Caki2 (cell line): ENCODE measurements at regions not wholly inside any gene's neighbourhood (a gene's known extent, or its start where the extent isn't known, plus 50 kb on each side); places are given as distances from the start of the nearest gene placed in this dataset.
"Not testable (repeated sequence)": the region's sequence is repeated elsewhere in the genome, so short reads cannot be mapped to it uniquely, and the experiment has no call there.

ENCODE experiments used
- DNase-seq: peaks from one replicate; pipeline ENCODE4 v3.0.0-alpha.2; 2015; ENCODE audit warnings: low read depth
- in situ Hi-C: cut with HindIII; loops from 2 replicates; pipeline ENCODE4 v1.10.0; 2016; ENCODE audit warnings: low sequenced_read_pairs, low pct_unique_long_range_greater_than_20kb, mixed read lengths

- in situ Hi-C loops, result no loop called here
- DNase-seq, result no peak
These were observed 56.1 kb downstream of the GPR85 start for GRCh38 chr7:113030489-113030888.

DNA sequence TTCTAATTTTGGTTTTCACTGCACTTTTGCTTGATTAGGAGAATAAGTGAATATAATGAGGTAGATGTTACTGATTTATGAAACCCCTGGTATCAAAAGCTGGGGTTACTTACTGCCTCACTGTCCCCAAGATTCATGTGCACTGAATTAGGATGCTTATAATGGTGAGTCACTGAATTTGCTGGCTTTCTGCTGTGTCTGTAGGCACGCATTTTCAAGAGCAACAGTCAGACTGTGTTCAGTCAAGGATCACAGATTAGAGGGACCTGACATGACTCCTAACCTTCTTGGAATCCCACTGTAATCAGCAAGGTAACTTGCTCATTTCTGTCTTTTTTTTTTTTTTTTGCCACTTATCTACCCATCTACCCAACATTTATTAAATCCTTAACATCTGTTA, 59.7 kb downstream of the GPR85 start:
- in situ Hi-C loops, result no loop called here
- DNase-seq, result peak; percentile 19

DNA sequence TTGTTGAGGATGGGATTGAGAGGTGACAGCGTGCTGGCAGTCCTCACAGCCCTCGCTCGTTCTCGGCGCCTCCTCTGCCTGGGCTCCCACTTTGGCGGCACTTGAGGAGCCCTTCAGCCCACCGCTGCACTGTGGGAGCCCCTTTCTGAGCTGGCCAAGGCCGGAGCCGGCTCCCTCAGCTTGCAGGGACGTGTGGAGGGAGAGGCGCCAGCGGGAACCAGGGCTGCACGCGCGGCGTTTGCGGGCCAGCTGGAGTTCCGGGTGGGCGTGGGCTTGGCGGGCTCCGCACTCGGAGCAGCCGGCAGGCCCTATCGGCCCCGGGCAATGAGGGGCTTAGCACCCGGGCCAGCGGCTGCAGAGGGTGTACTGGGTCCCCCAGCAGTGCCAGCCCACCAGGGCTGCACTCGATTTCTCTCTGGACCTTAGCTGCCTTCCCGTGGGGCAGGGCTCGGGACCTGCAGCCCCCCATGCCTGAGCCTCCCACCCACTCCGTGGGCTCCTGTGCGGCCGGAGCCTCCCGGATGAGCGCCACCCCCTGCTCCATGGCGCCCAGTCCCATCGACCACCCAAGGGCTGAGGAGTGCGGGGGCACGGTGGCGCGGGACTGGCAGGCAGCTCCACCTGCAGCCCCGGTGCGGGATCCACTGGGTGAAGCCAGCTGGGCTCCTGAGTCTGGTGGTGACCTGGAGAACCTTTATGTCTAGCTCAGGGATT, 69.3 kb downstream of the GPR85 start:
- in situ Hi-C loops, result not testable (repeated sequence)

GRCh38 chr7:113015034-113015645, 71.5 kb downstream of the GPR85 start:
- peak; percentile 16 for DNase-seq
- in situ Hi-C loops, result no loop called here

More for the DNA sequence above, 69.3 kb downstream of the GPR85 start:
- DNase-seq, result not testable (repeated sequence)

GRCh38 chr7:113013761-113014449, 72.7 kb downstream of the GPR85 start:
- in situ Hi-C loops, result no loop called here
- no peak for DNase-seq

DNA sequence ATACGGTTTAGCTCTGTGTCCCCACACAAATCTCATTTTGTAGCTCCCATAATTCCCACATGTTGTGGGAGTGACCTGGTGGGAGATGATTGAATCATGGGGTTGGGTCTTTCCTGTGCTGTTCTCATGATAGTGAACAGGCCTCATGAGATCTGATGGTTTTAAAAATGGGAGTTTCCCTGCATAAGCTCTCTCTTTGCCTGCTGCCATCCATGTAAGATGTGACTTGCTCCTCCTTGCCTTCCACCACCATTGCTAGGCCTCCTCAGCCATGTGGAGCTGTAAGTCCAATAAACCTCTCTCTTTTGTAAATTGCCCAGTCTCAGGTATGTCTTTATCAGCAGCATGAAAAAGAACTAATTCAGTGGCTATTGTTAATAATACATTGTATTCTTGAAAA, 73.8 kb downstream of the GPR85 start:
- in situ Hi-C loops, DNase-seq: not testable (repeated sequence)

GRCh38 chr7:113010377-113010776, 76.2 kb downstream of the GPR85 start:
- no peak for DNase-seq
- in situ Hi-C loops, result no loop called here

GRCh38 chr7:113008755-113009154, 77.9 kb downstream of the GPR85 start:
- no peak for DNase-seq
- in situ Hi-C loops, result no loop called here

GRCh38 chr7:113004726-113005454, 81.7 kb downstream of the GPR85 start:
- DNase-seq, result no peak
- in situ Hi-C loops, result no loop called here

DNA sequence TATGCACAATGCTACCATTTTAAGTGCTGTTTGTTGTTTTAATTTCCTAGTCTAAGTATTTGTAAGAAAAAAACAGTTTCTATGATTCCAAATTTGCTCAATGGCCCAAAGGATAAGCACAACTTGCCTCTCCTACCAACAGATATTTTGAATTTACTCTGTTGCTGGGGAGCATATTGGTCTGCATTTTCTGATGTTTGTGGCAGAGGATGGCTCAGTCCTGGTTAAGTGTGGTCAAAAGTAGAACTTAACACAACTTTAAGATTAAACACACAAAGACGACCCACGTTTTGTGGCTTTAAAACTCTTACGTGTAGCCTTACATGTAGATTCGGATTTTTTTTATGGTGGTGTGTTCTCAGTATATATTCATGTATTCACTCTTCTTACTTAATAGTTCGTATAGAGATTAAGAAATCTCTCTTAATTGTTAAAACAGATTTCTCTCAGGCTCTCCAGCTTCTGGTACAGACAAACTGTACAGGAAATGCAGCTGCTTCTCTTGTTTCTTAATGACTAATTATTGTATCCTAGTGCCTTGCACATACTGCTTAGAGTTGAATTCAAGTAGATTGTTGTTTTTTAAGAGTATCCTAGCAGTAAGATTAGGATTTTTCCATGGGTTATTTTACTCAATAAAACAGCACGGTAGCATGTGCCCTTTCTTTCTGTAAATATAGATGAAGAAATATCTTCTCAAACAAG, 86.2 kb downstream of the GPR85 start:
- in situ Hi-C loops, result no loop called here
- DNase-seq, result no peak

DNA sequence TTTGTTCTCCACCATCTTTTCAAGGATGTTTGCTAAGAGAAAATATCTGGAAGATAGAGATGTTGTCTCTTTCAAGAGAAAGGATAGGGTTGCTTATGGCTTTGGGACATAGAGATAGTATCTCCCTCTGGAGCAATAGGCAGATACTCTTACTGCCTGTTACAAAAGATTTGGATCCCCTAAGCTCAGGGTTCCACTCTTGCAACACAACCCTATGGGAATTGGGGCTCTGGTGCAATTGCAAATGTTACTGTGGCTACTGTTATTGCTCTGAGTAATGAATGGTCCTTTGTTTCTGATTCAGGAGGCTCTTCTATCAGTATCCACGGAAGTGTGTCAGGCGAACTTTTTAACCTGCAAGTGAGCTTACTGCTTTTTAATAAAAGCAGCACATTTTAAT, 88.8 kb downstream of the GPR85 start:
- DNase-seq, result no peak
- in situ Hi-C loops, result no loop called here

GRCh38 chr7:112996331-112996871, 90.2 kb downstream of the GPR85 start:
- no peak for DNase-seq
- in situ Hi-C loops, result no loop called here

DNA sequence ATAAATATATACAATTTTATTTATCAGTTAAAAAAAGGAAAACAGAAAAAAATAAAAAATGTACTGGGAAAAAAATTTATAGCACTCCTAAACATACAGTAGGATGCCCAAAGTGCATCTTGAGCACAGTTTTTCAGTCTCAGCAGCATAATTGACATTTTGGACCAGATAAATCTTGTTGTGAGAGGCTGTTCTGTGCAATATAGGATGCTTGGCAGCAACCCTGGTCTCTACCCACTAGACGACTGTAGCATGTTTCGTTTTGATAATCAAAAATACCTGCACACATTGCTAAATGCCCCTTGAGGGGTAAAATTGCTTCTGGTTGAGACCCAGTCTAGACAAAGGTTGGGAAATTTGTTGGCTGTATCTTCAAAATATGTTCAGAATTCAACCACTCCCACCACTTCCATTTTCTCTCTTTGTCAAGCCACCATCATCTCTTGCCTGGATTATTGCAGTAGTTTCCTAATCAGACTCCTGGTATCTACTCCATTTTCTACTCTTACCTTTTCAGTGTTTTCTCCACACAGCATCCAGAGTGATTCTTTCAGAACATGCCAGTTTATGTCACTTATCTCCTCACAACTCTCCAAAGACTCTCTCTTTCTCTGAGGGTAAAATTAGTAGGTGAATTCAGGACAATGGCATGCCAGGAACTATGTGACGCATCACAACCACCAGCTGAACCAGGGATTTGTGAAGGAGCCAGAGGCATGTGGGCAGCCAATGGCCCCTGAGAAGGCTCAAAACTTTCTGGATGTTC, 91.4 kb downstream of the GPR85 start:
- in situ Hi-C loops, result no loop called here
- DNase-seq, result no peak

- no peak for DNase-seq
- in situ Hi-C loops, result no loop called here
These were observed 92.0 kb downstream of the GPR85 start for GRCh38 chr7:112994656-112995055.

GRCh38 chr7:112990624-112991023, 96.0 kb downstream of the GPR85 start:
- no peak for DNase-seq
- in situ Hi-C loops, result no loop called here

- DNase-seq, result no peak
- in situ Hi-C loops, result no loop called here
These were observed 97.1 kb downstream of the GPR85 start for GRCh38 chr7:112989531-112989930.

- no peak for DNase-seq
- in situ Hi-C loops, result no loop called here
These were observed 99.5 kb downstream of the GPR85 start for GRCh38 chr7:112987171-112987570.
